ENCODE measurements at regions not wholly inside any gene's neighbourhood (a gene's known extent, or its start where the extent isn't known, plus 50 kb on each side); places are given as distances from the start of the nearest gene placed in this dataset.
"Not testable (repeated sequence)": the region's sequence is repeated elsewhere in the genome, so short reads cannot be mapped to it uniquely, and the experiment has no call there.

DNA sequence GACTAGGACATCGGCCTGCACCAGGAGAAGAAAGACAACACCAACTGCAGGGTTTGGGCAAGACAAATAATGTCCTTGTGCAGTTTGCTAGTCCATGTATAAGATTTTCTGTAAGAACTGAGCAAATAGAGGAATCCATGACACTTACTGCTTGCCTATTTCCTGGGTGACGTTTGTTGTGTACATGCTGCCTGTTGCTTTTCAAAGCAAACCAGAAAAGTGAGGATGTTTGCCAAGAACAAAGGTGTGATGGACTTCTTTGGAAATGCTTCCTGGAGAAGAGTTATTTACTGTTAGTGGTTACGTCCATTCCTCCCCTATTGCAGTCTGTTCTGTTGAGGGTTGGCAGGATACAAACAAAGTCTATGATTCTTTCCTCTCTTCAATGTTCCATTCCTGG, 126.5 kb downstream of the CASP12 start:
- Mint-ChIP-seq H3K4me1 (ENCODE audit: unreplicated experiment) (peaks cover 17% of the 10 kb centered on the region), H3K9me3 (ENCODE audit: unreplicated experiment) (no peaks in the 10 kb centered on the region), H3K27ac (ENCODE audit: unreplicated experiment) (no peak overlapping the region)

DNA sequence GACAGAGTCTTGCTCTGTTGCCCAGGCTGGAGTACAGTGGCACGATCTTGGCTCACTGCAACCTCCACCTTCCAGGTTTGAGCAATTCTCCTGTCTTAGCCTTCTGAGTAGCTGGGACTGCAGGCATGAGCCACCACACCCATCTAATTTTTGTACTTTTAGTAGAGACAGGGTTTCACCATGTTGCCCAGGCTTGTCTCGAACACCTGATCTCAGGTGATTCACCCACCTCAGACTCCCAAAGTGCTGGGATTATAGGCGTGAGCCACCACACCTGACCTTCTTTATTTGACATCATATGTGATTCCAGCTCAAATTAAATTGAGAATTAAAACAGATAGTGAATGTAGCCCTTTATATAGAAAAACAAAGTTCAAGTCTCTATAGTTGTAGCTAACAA, 127.2 kb downstream of the CASP12 start:
- not testable (repeated sequence) for H3K9me3 Mint-ChIP-seq (ENCODE audit: unreplicated experiment)

More for the DNA sequence above, 126.5 kb downstream of the CASP12 start:
- H3K27me3 Mint-ChIP-seq (ENCODE audit: unreplicated experiment): no peaks in the 10 kb centered on the region
- no peak overlapping the region for H3K4me3 Mint-ChIP-seq (ENCODE audit: unreplicated experiment)
- H3K36me3 Mint-ChIP-seq (ENCODE audit: low read depth, unreplicated experiment): no peaks in the 10 kb centered on the region
- TF ChIP-seq, protein P1, sequence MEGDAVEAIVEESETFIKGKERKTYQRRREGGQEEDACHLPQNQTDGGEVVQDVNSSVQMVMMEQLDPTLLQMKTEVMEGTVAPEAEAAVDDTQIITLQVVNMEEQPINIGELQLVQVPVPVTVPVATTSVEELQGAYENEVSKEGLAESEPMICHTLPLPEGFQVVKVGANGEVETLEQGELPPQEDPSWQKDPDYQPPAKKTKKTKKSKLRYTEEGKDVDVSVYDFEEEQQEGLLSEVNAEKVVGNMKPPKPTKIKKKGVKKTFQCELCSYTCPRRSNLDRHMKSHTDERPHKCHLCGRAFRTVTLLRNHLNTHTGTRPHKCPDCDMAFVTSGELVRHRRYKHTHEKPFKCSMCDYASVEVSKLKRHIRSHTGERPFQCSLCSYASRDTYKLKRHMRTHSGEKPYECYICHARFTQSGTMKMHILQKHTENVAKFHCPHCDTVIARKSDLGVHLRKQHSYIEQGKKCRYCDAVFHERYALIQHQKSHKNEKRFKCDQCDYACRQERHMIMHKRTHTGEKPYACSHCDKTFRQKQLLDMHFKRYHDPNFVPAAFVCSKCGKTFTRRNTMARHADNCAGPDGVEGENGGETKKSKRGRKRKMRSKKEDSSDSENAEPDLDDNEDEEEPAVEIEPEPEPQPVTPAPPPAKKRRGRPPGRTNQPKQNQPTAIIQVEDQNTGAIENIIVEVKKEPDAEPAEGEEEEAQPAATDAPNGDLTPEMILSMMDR (IDR thresholded peaks at IDR 0.05; ENCODE audit: unreplicated experiment): no peak
- no peak for DNase-seq (ENCODE audit: low spot score)

DNA sequence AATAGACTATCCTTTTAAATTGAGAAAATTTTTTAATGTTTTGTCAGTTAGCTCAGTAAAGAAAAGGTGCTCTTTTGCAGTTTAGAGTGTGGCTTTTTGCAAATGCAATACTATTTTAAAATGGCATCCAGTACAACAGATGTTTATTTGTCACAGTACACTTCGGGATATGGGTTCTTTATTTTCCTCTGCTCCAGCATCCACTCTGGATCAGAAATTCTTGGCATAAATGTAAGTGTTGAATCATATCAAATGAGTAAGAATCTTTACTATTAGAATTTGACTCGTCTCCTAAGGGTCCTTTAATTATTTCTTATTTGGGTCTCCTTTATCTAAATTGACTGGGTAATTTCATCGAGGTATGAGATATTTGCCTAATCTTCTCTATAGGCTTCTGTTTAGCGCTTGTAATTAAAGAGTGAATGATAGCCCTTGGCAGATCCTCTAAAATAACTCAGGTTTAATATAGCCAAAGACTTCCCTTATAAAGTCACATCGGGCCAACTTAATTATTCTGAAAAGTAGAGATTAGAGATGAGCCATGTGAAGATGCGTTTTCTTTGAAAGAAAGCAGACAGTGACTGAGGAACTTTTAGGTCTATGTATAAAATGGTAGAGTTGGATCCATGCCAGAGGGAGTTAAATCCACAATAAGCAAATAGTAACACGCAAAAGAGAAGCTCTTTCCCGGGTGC, 132.7 kb downstream of the CASP12 start:
- Mint-ChIP-seq H3K4me1 (ENCODE audit: unreplicated experiment) (no peaks in the 10 kb centered on the region), H3K4me3 (ENCODE audit: unreplicated experiment) (no peak overlapping the region), H3K27ac (ENCODE audit: unreplicated experiment) (no peak overlapping the region), H3K27me3 (ENCODE audit: unreplicated experiment) (no peaks in the 10 kb centered on the region), H3K36me3 (ENCODE audit: low read depth, unreplicated experiment) (no peaks in the 10 kb centered on the region), H3K9me3 (ENCODE audit: unreplicated experiment) (no peaks in the 10 kb centered on the region)
- DNase-seq (ENCODE audit: low spot score): no peak
- TF ChIP-seq, protein P1 (IDR thresholded peaks at IDR 0.05; ENCODE audit: unreplicated experiment): no peak

More for the DNA sequence above, 127.2 kb downstream of the CASP12 start:
- not testable (repeated sequence) for H3K4me3 Mint-ChIP-seq (ENCODE audit: unreplicated experiment); H3K27me3 Mint-ChIP-seq (ENCODE audit: unreplicated experiment); H3K27ac Mint-ChIP-seq (ENCODE audit: unreplicated experiment); H3K36me3 Mint-ChIP-seq (ENCODE audit: low read depth, unreplicated experiment); DNase-seq (ENCODE audit: low spot score)
- peaks cover 17% of the 10 kb centered on the region for H3K4me1 Mint-ChIP-seq (ENCODE audit: unreplicated experiment)

DNA sequence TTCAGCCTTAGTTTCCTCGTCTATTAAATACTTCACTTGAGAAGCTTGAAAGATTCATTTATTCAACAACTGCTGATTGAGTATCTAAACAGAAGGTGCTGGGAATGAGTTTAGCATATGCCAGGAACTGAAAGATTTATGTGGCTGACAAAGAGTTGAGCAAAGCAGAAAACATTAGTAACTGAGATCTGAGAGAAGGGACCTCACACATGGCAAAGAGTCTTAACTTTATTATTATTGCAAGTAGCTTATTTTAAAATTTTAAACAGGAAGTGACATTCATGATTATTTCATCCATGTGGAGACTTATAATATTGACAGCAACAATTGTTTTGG, 133.6 kb downstream of the CASP12 start:
- Mint-ChIP-seq H3K9me3 (ENCODE audit: unreplicated experiment) (no peaks in the 10 kb centered on the region), H3K27me3 (ENCODE audit: unreplicated experiment) (no peaks in the 10 kb centered on the region), H3K36me3 (ENCODE audit: low read depth, unreplicated experiment) (no peaks in the 10 kb centered on the region), H3K4me1 (ENCODE audit: unreplicated experiment) (no peaks in the 10 kb centered on the region), H3K27ac (ENCODE audit: unreplicated experiment) (no peak overlapping the region), H3K4me3 (ENCODE audit: unreplicated experiment) (no peak overlapping the region)
- TF ChIP-seq, protein P1 (IDR thresholded peaks at IDR 0.05; ENCODE audit: unreplicated experiment): no peak
- no peak for DNase-seq (ENCODE audit: low spot score)

DNA sequence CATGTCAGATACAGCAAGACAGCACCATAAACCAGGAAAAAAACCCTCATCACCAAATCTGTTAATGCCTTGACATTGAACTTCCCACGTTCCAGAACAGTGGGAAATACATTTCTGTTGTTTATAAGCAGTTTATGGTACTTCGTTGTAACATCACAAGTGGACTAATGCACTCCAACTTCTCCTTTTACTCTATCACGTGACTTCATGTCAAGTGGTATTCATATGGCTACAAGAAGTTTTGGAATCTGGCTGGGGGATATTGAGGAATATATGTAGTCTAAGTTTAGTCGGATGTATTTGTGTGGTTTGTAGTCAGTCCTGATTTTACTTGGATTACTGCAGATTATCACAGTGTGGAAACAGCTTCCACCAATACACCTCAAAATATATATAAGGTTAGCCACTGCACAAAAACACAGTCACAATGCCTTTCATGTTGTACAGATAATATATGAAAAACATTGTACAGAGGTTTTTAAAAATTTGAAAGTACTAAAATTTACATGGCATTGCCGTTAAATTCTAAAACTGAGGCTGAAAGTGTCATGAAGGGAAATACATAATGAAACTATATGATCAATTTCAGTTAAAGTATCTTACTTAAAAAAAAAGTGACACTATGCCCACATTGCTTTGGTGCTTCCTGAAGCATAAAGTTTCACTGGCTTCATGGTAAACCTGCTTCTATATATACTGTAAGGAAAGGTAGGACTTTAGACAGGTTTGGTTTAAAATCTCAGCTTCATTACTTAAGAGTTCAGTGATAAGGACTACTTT, 134.1 kb downstream of the CASP12 start:
- H3K27me3 Mint-ChIP-seq (ENCODE audit: unreplicated experiment): no peaks in the 10 kb centered on the region
- no peaks in the 10 kb centered on the region for H3K9me3 Mint-ChIP-seq (ENCODE audit: unreplicated experiment)
- no peak overlapping the region for H3K4me3 Mint-ChIP-seq (ENCODE audit: unreplicated experiment)
- no peaks in the 10 kb centered on the region for H3K4me1 Mint-ChIP-seq (ENCODE audit: unreplicated experiment)
- H3K27ac Mint-ChIP-seq (ENCODE audit: unreplicated experiment): no peak overlapping the region
- no peak for DNase-seq (ENCODE audit: low spot score)
- H3K36me3 Mint-ChIP-seq (ENCODE audit: low read depth, unreplicated experiment): no peaks in the 10 kb centered on the region
- TF ChIP-seq, protein P1 (IDR thresholded peaks at IDR 0.05; ENCODE audit: unreplicated experiment): no peak
